Smooth muscle cell (in vitro differentiated cells): ENCODE measurements at regions not wholly inside any gene's neighbourhood (a gene's known extent, or its start where the extent isn't known, plus 50 kb on each side); places are given as distances from the start of the nearest gene placed in this dataset.

Source experiments
- DNase-seq: peaks from one replicate; lab custom pipeline; 2025; ENCODE audit not compliant: unreplicated experiment; lab: John Stamatoyannopoulos, UW
- H2AFZ ChIP-seq: fragments of 200-600 bp; sonication (generic); 2 replicates; pipeline ENCODE4 v1.6.0; 2016; ENCODE audit warnings: antibody characterized with exemption, low read depth, mild to moderate bottlenecking
- H3F3A ChIP-seq: fragments of 200-600 bp; sonication (generic); 2 replicates; pipeline ENCODE4 v1.6.0; 2017; ENCODE audit warnings: antibody characterized with exemption, low read depth
- H3K27ac ChIP-seq: fragments of 200-600 bp; sonication (generic); 2 replicates; pipeline ENCODE4 v1.5.1; 2016; ENCODE audit warnings: low read depth, mild to moderate bottlenecking
- H3K27me3 ChIP-seq: fragments of 200-600 bp; sonication (generic); 2 replicates; pipeline ENCODE4 v1.6.1; 2016; ENCODE audit warnings: low read depth, mild to moderate bottlenecking
- H3K36me3 ChIP-seq: fragments of 200-600 bp; sonication (generic); 2 replicates; pipeline ENCODE4 v1.5.1; 2016; ENCODE audit warnings: low read depth
- H3K4me1 ChIP-seq: fragments of 200-600 bp; sonication (generic); 2 replicates; pipeline ENCODE4 v1.5.1; 2016; ENCODE audit warnings: low read depth
- H3K4me2 ChIP-seq: fragments of 200-600 bp; sonication (generic); 2 replicates; pipeline ENCODE4 v1.6.0; 2016; ENCODE audit warnings: mild to moderate bottlenecking
- H3K4me3 ChIP-seq: fragments of 200-600 bp; sonication (generic); 2 replicates; pipeline ENCODE4 v1.5.1; 2016; ENCODE audit warnings: mild to moderate bottlenecking
- H3K79me2 ChIP-seq: fragments of 200-600 bp; sonication (generic); 2 replicates; pipeline ENCODE4 v1.6.0; 2016; ENCODE audit warnings: low read depth, mild to moderate bottlenecking
- H3K9ac ChIP-seq: fragments of 200-600 bp; sonication (generic); 2 replicates; pipeline ENCODE4 v1.6.0; 2016; ENCODE audit warnings: low read depth
- H3K9me3 ChIP-seq: fragments of 200-600 bp; sonication (generic); replicated peaks from 2 replicates; pipeline ENCODE4 v1.5.1; 2016; ENCODE audit warnings: low read depth
- H4K20me1 ChIP-seq: fragments of 200-600 bp; sonication (generic); 2 replicates; pipeline ENCODE4 v1.6.0; 2016; ENCODE audit warnings: low read depth
- WGBS: methylation state at CpG from one replicate; pipeline ENCODE4 v1.1.7; 2016; ENCODE audit warnings: low lambda C conversion rate; 5-methylcytosine and 5-hydroxymethylcytosine counted together
- TF ChIP-seq, protein P1 (sequence below): fragments of 200-600 bp; sonication (generic); IDR thresholded peaks from 2 replicates; pipeline ENCODE4 v1.5.1; 2017; ENCODE audit warnings: borderline replicate concordance, mild to moderate bottlenecking, antibody characterized with exemption; ENCODE audit not compliant: insufficient read depth, poor library complexity, severe bottlenecking

DNA sequence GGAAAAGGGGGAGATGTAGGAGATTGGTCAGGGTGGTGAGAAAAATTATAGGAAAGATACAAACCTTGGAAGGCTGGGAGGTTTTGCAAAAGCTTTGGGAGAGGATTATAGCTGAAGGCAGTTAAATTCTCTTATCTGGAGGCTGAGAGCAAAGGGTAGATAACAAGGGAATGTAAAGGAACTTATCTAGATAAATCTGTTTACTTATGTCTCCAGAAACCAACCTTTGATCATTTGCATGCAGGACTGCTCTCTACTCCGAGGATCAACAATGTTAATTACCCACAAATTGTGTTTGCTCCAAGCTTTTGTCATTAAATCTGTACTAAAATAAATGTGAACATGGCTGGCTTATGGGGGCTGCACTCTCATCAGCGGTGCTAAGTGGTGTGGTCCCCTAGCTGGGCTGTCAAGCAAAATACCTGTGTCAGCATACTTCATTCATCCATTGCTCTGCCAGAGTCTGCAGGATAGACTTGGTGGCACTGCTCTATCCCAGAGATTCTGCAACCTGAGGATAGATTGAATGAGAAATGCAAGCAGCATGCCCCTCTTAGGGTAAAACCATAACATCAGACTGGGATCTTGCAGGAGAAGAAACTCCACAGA lies 1599.2 kb upstream of the TENM4 start:
- H3K4me1 ChIP-seq: no peaks in the 10 kb centered on the region
- H3K9me3 ChIP-seq: no peaks in the 10 kb centered on the region
- TF ChIP-seq, protein P1, sequence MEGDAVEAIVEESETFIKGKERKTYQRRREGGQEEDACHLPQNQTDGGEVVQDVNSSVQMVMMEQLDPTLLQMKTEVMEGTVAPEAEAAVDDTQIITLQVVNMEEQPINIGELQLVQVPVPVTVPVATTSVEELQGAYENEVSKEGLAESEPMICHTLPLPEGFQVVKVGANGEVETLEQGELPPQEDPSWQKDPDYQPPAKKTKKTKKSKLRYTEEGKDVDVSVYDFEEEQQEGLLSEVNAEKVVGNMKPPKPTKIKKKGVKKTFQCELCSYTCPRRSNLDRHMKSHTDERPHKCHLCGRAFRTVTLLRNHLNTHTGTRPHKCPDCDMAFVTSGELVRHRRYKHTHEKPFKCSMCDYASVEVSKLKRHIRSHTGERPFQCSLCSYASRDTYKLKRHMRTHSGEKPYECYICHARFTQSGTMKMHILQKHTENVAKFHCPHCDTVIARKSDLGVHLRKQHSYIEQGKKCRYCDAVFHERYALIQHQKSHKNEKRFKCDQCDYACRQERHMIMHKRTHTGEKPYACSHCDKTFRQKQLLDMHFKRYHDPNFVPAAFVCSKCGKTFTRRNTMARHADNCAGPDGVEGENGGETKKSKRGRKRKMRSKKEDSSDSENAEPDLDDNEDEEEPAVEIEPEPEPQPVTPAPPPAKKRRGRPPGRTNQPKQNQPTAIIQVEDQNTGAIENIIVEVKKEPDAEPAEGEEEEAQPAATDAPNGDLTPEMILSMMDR: no peak
- no peak for DNase-seq
- no peak overlapping the region for H3K4me2 ChIP-seq
- H2AFZ ChIP-seq: no peak overlapping the region
- H3K4me3 ChIP-seq: no peak overlapping the region
- WGBS: 32% methylated on average over 2 of the region's 2 CpGs
- no peaks in the 10 kb centered on the region for H3K27me3 ChIP-seq
- H3K79me2 ChIP-seq: no peaks in the 10 kb centered on the region
- H4K20me1 ChIP-seq: no peaks in the 10 kb centered on the region
- H3F3A ChIP-seq: no peaks in the 10 kb centered on the region
- no peaks in the 10 kb centered on the region for H3K36me3 ChIP-seq
- no peak overlapping the region for H3K27ac ChIP-seq
- H3K9ac ChIP-seq: no peak overlapping the region

DNA sequence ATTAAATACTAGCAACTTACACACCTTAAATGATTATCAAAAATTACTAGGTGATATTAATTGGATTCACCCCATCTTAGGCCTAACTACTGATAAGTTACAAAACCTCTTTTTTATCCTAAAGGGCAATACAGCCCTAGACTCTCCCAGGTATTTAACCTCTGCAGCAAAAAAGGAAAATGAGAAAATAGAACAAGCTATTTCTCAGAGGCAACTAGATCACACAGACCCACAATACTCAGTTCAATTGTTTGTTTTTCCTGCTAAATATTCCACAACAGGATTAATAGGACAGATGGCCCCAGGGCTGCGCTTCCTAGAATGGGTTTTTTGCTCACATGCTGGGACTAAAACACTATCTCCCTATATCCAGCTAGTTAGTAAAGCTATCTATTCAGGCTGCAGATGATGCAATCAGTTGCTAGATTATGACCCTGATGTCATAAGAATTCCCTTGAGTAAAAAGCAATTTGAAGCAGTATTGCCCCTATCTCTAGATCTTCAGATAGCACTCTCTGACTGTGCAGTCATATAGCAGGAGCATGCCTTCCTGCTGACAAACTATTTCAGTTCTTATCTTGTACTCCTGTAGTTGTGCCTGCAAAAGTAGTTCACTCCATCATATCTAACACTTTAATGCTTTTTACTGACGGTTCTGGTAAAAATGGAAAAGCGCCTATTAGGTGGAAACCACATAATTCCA lies 1595.5 kb upstream of the TENM4 start:
- Histone ChIP-seq H4K20me1 (no peaks in the 10 kb centered on the region), H3K9me3 (no peaks in the 10 kb centered on the region), H3K79me2 (no peaks in the 10 kb centered on the region), H3K27ac (no peak overlapping the region), H2AFZ (no peak overlapping the region), H3K4me3 (no peak overlapping the region), H3F3A (no peaks in the 10 kb centered on the region), H3K27me3 (no peaks in the 10 kb centered on the region), H3K9ac (no peak overlapping the region), H3K4me2 (no peak overlapping the region), H3K36me3 (no peaks in the 10 kb centered on the region), H3K4me1 (no peaks in the 10 kb centered on the region)
- WGBS: 71% methylated on average over 3 of the region's 3 CpGs
- DNase-seq: no peak
- TF ChIP-seq, protein P1: no peak

DNA sequence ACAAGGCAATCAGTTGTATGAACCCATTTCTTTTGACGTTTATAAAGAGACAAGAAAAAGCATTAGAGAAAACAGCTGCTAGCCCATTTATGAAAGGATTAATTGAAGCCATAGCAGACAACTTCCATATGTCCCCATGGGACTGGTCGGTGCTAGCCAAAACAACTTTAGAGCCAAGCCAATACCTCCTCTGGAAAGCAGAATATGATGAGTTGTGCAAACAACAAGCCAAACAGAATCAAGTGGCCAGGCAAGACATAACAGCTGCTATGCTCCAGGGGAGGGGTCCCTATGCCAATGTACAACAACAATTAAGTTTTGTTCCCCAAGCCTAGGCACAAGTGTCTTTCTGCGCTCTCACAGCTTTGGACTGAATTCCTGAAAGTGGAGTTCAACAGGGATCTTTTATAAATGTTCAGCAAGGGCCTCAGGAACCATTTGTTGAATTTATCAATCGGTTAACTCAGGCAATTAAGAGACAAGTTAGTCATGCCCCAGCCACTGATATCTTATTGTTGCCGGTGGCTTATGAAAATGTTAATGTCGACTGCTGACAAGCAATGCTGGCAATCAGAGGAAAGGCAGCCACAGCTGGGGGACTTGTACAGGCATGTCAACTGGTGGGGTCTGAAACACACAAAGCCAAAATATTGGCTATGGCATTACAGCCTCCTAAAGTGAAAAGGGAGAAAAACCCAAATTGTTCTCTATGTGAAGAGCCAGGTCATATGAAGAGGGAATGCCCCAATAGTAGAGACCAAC lies 1593.1 kb upstream of the TENM4 start:
- H3K79me2 ChIP-seq: no peaks in the 10 kb centered on the region
- no peak overlapping the region for H3K4me2 ChIP-seq
- H3K4me3 ChIP-seq: no peak overlapping the region
- H3K36me3 ChIP-seq: no peaks in the 10 kb centered on the region
- TF ChIP-seq, protein P1: no peak
- H3K27ac ChIP-seq: no peak overlapping the region
- H3K9ac ChIP-seq: no peak overlapping the region
- H2AFZ ChIP-seq: no peak overlapping the region
- H4K20me1 ChIP-seq: no peaks in the 10 kb centered on the region
- no peaks in the 10 kb centered on the region for H3K4me1 ChIP-seq
- no peaks in the 10 kb centered on the region for H3K27me3 ChIP-seq
- H3K9me3 ChIP-seq: no peaks in the 10 kb centered on the region
- 85% methylated on average over 6 of the region's 6 CpGs for WGBS
- DNase-seq: no peak
- no peaks in the 10 kb centered on the region for H3F3A ChIP-seq
